NCI-H2227 (cell line): ENCODE measurements at regions not wholly inside any gene's neighbourhood (a gene's known extent, or its start where the extent isn't known, plus 50 kb on each side); places are given as distances from the start of the nearest gene placed in this dataset.
"Not testable (repeated sequence)": the region's sequence is repeated elsewhere in the genome, so short reads cannot be mapped to it uniquely, and the experiment has no call there.

Source experiments
- DNase-seq: peaks from one replicate; lab custom pipeline; 2025; ENCODE audit not compliant: unreplicated experiment; lab: John Stamatoyannopoulos, UW

DNA sequence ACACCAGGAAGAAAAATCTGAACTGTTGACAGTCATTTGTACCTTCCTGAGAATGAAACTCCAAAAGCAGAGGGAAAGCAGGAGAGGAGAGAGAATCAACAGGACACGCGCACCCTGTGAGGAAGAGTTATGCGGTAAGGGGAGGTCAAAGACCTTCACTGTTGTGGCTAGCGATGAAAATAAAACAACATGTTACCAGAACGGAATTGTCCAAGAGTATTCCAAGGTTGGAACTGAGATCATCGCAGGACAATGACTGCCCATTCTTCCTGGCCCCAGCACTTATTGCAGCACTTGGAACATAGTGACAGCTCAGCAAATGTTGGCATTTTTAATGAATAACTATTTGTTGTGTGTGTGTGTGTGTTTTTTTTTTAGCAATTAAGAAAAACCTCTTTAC, 176.0 kb upstream of the TSC22D1 start:
- DNase-seq = no peak

DNA sequence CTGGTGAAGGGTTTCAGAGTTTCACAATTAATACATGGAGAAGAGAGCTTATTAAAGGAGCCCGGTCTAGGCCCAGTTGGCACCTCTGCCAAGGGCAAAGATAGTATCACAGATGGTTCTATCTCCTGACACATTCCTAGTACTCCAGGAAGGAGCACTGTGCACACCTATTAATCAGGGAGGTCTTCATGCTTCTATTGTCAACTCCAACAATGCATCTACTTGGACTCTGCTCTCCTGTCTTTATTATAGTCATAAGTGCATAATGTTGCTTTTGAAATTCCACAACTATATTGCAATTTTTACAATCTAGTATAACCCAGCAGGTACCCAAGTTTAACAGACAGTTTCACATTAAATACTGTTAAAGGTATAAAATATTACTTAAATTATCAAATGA, 174.5 kb upstream of the TSC22D1 start:
- no peak for DNase-seq

DNA sequence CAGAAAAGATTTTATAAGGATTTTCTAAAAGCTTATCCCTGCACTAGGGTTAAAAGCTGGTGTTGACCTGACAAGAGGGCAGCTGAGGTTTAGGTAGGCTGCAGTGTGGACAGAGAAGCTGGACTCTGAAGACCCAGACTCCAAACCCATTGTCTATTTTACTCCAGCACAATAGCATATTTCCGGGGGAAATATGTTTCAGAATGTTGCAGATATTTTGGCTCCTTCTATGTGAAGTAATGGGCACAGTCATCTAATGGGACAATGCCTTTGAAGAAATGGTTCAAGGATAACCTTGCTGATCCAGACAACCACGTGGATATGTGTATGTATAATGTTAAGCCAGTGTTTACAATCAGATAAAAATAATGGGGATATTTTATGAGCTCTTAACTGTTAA, 173.8 kb upstream of the TSC22D1 start:
- DNase-seq = no peak

DNA sequence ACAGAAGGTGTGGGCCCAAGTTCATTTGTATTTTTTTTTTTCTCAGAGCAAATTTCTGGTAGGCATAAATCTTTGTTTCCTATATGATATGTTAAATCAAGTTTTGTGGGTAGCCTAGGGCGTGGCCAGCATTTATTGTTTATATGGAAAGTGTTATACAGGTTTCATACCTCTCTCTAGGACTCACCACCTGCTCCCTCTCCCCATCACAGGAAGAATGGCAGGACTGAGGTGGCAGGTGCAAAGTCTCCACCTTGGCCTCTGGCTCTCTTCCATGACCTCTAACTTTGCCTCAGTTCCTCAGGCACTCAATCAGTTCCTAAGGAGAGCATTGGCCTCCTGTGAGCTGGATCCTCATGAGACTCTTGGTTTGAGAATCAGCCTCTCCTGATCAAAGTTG, 172.3 kb upstream of the TSC22D1 start:
- DNase-seq = no peak

DNA sequence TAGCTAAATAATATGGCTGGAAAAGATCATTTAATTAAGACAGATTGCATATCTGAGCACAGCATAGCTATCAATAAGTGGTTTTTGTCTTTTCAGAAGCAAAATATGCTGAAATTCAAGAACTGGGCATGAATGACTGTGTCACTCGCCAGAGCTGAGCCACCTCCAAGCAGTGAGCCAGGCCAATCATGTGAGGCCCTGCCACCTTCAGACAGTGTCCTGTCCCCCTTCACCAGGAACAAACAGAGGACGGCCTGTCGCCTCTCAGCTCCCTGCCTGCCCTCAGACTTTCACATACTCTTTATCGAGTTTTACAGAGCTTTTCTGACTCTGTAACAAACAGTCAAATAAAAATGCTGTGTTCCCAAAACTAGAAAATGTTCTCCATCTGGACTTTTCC, 171.0 kb upstream of the TSC22D1 start:
- no peak for DNase-seq

DNA sequence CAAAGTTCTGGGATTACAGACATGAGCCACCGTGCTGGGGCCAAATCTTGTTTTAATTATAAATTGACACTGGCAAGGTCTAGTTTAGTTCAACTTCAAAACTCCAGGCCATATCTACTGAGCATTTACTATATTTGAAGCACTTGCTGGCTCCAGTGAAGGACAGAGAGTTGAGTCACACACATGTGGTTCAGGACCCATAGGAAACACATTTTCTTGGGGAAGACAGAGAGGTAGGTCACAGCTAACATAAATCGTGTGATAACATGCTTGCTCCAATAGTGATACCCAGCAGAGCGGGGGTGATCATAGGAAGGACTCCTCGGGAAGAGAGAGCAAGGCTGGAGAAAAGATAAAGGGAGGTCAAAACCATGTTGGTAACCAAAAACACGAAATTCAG, 170.6 kb upstream of the TSC22D1 start:
- no peak for DNase-seq

DNA sequence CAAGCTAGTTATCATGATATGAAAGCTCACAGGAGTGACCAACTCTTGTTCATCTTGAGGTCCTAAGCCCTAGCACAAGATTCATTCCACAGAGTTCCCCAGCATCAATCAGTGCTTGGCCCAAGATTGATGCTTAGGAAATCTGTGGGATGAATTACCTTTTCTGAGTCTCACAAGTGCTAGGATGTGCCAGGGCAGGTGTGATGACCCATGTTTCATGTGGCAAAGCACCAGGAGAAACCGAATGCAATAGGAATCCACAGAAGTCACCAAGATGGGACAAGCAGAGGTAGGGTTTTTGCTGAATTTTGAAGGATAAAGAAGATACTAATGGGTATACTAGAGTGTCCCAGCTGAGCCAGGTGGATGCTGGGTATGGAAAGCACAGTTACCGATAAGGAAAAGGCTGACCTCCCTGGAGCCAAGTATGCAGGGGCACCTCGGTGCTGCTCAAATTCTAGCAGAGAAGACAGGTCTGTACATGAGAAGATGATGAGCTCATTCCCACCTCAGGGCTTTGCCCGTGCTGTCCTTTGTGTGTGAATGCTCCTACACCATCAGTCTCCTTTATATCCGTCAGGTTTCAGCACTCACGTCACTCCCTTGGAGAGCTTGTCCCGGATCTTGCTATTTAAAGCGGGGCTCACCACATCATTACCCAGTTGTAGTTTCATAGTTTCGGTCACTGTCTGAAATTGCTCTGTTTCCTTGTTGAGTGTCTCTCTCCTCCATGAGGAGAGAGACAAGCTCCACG, 168.9 kb upstream of the TSC22D1 start:
- DNase-seq = no peak

DNA sequence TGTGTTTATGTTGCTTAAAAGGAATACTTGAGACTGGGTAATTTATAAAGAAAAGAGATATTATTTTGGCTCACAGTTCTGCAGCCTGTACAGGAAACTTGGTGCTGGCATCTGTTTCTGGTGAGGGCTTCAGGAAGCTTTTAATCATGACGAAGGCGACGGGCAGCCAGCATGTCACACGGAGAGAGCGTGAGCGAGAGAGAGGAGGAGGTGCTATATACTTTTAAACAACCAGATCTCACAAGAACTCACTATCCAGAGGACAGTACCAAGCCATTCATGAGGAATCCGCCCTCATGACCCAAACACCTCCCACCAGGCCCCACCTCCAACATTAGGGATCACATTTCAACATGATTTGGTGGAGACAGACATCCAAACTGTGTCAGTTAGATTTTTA, 163.4 kb upstream of the TSC22D1 start:
- no peak for DNase-seq

DNA sequence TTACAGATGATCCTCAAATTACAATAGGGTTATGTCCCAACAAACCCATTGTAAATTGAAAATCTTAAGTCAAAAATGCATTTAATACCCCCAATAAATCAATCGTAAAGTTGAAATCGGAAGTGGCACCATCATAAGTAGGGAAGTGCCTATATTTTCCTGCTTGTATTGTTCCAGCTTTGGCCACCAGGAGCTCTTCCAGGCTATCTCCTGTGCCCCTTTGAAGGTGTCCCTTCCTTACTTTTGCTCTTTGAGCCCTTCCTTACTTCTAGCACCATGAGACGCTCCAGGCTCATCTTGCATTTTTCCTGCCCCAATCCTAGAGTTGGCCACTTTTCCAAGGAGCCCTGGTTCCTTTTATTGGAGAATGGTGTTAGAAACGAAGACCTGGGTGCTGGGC, 163.0 kb upstream of the TSC22D1 start:
- no peak for DNase-seq

DNA sequence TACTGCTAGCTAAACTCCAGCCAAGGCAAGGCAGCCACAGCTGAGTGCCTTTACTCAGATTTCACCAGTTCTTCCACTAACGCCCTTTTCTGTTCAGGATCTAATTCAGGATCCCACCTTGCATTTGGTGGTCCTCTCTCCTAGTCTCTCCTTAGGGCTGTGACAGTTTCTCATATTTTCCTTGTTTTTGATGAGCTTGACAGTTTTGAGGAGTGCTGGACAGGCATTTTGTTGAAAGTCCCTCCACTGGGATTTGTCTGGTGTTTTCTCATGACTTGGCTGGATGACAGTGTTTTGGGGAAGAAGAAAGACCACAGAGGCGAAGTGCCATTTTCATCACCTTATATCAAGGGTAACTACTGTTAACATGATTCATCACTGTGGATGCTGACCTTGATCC, 162.3 kb upstream of the TSC22D1 start:
- no peak for DNase-seq

DNA sequence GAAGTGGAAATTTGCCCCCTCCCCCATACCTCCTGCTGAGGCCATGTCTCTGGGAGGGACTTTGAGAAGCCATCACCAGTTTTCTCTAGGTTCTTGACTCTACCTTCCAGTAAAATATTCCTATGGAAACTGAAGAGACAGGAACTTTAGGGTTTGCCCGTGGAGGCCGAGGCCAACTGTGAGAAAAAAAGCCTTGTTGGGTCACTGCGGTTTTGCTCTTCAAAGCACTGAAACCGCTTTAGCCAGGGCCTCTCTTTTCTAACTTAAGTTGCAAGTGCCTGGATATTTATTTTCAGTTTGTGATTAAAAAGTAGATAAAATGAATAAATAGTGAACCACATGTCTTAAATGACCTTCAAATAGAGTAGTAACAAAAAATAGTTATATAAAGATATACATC, 159.7 kb upstream of the TSC22D1 start:
- DNase-seq = no peak

DNA sequence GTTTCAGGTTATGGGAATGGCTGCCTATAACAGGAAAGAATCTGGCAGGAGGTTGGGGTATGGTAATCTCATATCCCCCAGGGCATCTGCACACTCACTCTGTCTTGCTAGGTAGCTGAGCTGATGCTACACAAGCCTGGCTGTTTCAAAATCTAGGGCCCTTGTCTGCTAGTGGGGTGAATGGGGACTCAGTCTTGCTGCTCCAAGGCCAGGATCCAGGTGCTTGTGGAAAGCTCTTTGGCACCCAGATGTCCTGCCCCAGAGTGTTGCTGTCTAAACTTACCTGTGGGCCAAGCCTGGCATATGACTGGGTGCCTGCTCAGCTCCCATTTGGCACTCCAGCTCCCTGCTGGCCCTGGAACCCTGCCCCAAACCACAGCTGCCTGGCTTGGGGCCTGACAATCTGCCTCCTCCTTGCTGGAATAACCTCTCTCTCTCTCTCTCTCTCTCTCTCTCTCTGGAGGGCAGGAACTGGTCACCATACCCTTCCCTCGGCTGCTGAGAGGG, 158.1 kb upstream of the TSC22D1 start:
- no peak for DNase-seq

DNA sequence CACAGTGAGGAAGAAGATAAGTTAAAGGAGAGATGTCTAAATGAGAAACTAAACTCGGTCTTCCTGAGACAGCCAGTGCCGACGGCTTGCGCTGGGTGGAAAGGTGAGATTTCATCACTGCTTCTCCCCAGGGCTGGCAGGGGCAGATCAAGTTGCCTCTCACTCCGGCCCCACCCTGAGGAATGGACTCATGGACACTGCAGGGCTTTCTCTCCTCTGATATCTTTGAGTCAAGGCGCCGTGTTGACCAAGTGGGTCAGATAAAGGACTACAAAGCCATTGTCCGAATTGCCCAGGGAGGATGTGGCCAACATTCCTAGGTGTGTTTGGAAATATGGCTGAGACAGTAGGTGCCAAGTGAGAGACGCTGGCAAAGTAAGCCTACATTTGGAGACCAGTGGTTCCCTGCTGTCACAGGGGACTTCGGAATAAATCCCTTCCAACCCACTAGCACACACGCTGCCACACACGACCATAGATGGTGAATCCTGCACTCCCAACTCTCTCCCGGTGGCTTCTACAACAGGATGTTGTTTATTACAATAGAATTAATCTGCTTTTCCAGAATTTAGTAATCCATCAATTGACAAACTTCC, 156.5 kb upstream of the TSC22D1 start:
- DNase-seq = no peak

DNA sequence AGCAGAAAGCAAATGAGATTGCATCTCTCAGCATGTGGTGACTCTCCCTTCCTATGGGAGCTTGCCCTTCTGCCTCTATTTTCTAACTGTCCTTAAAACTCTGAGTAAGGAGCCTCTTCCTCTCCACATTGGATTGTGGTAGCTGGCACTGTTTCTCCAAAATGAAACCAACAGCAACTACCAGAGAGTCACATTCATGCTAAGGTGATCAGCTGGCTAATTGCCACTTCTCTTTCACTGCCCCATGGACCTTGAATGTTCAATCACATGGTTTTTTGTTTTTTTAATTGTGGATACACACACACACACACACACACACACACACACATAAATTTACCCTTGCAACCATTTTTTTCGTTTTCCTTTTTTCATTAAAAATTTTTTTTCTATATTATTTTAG, 154.7 kb upstream of the TSC22D1 start:
- DNase-seq = no peak

DNA sequence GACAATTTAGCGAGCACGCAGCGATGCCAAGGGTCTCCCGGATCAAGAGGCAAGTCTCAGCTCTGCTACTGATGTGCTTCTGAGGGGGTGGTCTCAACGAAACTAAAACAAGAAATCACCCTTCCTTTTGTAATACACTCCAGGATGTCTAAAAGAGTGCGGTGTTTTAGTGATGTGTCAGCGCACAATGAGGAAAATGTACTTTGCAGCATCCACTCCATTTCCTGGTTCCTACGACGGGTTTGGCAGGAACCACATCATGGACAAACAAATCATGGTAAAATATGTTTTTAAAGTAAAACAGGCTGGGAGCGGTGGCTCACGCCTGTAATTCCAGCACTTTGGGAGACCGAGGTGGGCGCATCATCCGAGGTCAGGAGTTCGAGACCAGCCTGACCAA, 154.0 kb upstream of the TSC22D1 start:
- DNase-seq = no peak

DNA sequence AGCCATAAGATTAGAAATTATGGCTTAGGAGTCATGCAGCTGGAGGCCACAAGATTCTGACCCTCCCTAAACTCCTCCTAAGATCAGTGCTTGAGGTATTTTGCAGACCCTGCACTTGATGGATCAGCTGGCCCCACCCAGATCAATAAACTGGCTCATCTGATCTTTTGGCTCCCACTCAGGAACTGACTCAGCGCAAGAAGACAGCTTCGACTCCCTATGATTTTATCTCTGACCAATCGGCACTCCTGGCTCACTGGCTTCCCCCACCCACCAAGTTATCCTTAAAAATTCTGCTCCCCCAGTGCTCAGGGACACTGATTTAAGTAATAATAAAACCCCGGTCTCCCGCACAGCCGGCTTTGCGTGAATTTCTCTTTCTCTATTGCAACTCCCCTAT, 151.5 kb upstream of the TSC22D1 start:
- DNase-seq = not testable (repeated sequence)

DNA sequence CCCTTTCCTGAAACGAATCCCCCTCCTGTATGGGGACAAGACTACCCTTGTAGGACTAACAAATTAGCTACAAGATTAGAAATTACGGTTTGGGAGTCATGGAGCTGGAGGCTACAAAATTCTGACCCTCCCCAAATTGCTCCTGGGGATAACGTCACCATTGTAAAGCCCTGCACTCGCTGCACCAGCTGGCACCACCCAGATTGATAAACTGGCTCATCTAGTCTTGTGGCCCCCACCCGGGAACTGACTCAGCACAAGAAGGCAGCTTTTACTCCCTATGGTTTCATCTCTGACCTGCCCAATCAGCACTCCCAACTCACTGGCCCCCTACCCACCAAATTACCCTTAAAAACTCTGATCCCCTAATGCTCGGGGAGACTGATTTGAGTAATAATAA, 150.6 kb upstream of the TSC22D1 start:
- no peak for DNase-seq

DNA sequence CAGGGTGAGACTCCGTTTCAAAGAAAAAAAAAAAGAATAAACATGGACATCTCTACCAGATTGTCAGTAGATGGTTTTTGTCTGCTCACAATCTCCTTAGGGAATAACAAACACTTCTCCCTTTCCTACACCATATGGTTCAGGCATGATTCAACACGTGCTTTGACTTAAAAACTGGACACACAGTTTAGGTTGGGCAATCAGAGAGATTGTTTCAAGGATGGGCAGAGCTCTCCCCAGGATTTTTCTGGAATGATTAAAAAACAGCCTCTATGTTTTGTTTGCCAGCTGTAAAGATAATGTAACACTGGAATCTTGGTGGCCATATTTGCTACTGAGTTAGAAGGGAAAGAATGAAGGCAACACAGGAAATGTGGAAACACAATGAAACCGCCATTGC, 150.1 kb upstream of the TSC22D1 start:
- no peak for DNase-seq

DNA sequence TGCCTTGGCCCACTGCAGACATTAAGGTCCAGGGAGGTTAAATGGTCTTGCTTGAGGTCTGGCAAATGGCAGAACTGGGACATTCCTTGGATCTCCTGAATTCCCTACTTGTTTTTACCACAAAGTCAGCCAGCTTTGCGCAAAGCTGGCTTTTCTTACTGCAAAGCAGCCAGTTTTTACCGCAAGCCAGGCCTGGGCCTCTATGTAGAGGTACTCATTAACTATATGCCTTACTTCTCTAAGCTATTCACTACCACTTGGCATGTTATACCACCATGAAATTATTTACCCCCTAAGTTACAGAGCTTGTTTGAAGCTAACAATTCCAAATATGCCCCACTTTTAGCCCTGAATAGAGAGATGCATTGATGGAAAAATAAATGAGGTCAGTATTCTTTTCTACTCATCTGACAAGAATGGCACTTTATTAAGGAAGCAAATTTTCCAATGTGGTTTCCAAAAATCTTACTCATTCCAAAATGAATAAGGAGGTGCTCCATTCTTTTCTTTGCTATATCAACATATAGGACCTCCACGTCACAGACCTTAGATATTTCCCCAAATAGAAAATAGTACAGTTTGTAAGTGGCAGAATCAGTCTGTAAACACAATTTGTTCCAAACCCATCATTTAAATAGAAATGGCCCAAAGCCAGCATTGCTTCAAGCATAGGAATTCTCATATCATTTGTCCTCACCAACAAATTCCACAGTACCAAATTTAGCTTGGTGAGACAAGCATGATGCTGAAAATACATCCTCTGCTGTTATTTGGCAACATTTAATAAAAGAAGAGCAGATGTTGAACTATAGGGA, 143.9 kb upstream of the TSC22D1 start:
- DNase-seq = no peak

DNA sequence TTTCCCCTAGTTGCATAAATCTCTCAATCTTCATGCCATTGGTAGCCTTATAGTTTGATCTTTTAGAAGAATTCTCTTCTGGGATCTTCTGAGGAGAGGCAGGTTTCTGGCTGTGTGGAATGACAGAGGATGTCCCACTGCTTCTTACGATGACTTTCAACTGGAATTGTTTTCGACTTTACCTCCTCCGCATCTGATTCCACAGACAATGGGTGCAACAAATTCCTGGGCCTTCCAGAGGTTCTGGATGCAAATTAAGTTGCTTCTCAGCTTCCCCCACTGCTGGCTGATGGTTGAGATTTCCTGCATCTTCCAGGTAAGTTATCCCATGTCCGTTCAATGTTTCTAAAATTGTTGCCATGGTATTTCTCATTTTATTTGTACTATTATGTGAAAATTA, 142.3 kb upstream of the TSC22D1 start:
- DNase-seq = no peak

DNA sequence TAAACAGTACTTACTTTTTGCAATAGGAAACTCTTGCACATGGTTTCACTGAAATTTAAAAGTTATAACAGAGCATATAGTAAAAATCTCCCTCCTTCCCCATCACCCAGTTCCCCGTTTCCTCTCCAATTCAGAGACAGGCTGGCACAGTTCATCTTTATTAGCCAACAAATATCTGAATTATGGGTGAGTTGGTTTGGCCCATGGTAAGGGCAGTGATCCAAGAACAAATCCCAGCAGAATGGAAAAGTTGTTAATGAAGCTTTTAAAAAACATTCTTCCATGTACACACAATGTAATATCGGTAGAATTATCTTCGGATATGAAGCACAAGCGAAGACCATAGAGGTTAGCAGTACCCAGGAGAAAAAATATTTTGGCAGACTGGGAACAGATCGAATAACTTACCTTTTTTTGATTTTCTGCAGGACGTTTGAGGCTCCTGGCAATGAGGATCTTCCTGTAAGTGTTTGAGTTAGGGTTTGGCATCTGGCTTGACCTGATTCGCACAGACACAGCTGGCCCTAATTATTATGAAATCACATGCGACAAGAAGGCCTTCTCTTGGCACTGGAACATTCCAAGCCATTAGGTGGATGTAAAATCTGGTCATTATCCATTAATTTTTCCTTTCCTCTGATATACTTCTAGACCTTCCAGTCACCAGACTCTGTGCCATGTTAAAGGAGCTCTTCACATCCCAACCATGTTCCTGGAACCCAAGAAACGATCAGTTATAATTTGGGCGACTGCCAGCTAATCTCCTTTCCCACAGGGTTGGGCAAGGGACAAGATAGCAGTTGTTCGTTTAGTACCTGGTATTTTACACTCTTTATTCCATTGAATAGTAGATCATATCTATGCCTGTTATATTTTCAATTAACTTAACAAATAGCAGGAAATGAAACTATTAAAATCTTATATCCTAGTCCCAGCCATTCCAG, 139.4 kb upstream of the TSC22D1 start:
- no peak for DNase-seq
